HCT116 (cell line): ENCODE measurements at regions not wholly inside any gene's neighbourhood (a gene's known extent, or its start where the extent isn't known, plus 50 kb on each side); places are given as distances from the start of the nearest gene placed in this dataset.

Source experiments
- ATAC-seq: fragments of 200-7000 bp; cut with Tn5 transposase; 2 replicates; pipeline ENCODE4 v1.9.1; 2020; ENCODE audit warnings: mild to moderate bottlenecking, moderate library complexity
- BruUV-seq: library from RNA; stranded (reverse); fragments of 400-500 nt; replicated peaks from 2 replicates; lab custom pipeline; 2021; lab: Mats Ljungman, UMichigan
- CTCF ChIA-PET: fragments of 300-600 bp; sonication (Branson Sonifier 250); formaldehyde crosslinking; loops from one replicate; lab custom pipeline; 2021; ENCODE audit warnings: antibody characterized with exemption; lab: Charles Lee
- POLR2A ChIA-PET: fragments of 300-600, 350-600 bp; sonication (Branson Sonifier 250); formaldehyde crosslinking; loops from one replicate; lab custom pipeline; 2021; ENCODE audit warnings: antibody characterized with exemption; lab: Charles Lee
- RAD21 ChIA-PET, 2 experiments: fragments of 300-600 bp; sonication (Branson Sonifier 250); formaldehyde crosslinking; loops; one replicate each; lab custom pipeline; 2023; ENCODE audit warnings: low total read pairs in 2 of 2; ENCODE audit not compliant: uncharacterized antibody in 2 of 2, unreplicated experiment in 2 of 2, low non-redundant PET in 1 of 2; lab: Charles Lee
- DNase-seq: peaks from one replicate; pipeline ENCODE4 v3.0.0-alpha.2; 2010; ENCODE audit warnings: low read depth, low spot score
- H2AFZ ChIP-seq: fragments of 200-600 bp; shearing (Covaris generic), sonication (generic); 2 replicates; pipeline ENCODE4 v1.6.1; 2017; ENCODE audit warnings: low read depth, mixed run types, mixed read lengths, antibody characterized with exemption, low read length; ENCODE audit not compliant: poor library complexity, severe bottlenecking
- H3K27ac ChIP-seq: 2 replicates; pipeline ENCODE4 v1.5.1; 2012; ENCODE audit warnings: low read depth, low read length
- H3K27me3 ChIP-seq: fragments of 200-600 bp; sonication (generic); 2 replicates; pipeline ENCODE4 v1.6.1; 2016; ENCODE audit warnings: mixed run types, low read length, mixed read lengths; ENCODE audit not compliant: insufficient read depth
- H3K36me3 ChIP-seq, 2 experiments: fragments of 200-500 bp in 1 of 2; fragments of 200-600 bp in 1 of 2; sonication (Bioruptor generic) in 1 of 2; sonication (generic) in 1 of 2; 2 replicates each; pipeline versions ENCODE4 v1.5.1 to v1.6.1; 2014 to 2016; ENCODE audit warnings: low read length in 2 of 2, inconsistent platforms in 1 of 2, mixed read lengths in 1 of 2, mixed run types in 1 of 2; ENCODE audit not compliant: insufficient read depth in 2 of 2, control insufficient read depth in 1 of 2
- H3K4me1 ChIP-seq, 2 experiments: fragments of 200-600 bp in 1 of 2; sonication (generic) in 1 of 2; 2 replicates each; pipeline versions ENCODE4 v1.5.1 to v1.6.1; 2012 to 2017; ENCODE audit warnings: low read length in 2 of 2, inconsistent platforms in 1 of 2, mild to moderate bottlenecking in 1 of 2, mixed read lengths in 1 of 2, mixed run types in 1 of 2, moderate library complexity in 1 of 2; ENCODE audit not compliant: insufficient read depth in 2 of 2, control insufficient read depth in 1 of 2
- H3K4me2 ChIP-seq: fragments of 200-600 bp; sonication (generic); 2 replicates; pipeline ENCODE4 v1.6.1; 2017; ENCODE audit warnings: mixed run types, low read length, mixed read lengths
- H3K4me3 ChIP-seq, 2 experiments: fragments of 200-600 bp in 1 of 2; sonication (generic) in 1 of 2; replicated peaks in 1 of 2; 2 replicates each; pipeline ENCODE4 v1.5.1; 2011 to 2016; ENCODE audit warnings: low read length in 2 of 2, control low read depth in 1 of 2, low read depth in 1 of 2, mild to moderate bottlenecking in 1 of 2, mixed read lengths in 1 of 2, mixed run types in 1 of 2
- H3K79me2 ChIP-seq: fragments of 200-600 bp; sonication (generic); 2 replicates; pipeline ENCODE4 v1.6.1; 2017; ENCODE audit warnings: mild to moderate bottlenecking, mixed run types, low read length, moderate library complexity, mixed read lengths; ENCODE audit not compliant: insufficient read depth
- H3K9ac ChIP-seq: fragments of 200-600 bp; sonication (generic); 2 replicates; pipeline ENCODE4 v1.6.1; 2016; ENCODE audit warnings: low read length, mixed read lengths
- H3K9me2 ChIP-seq: fragments of 200-600 bp; sonication (generic), shearing (Covaris generic); 2 replicates; pipeline ENCODE4 v1.6.1; 2017; ENCODE audit warnings: mixed run types, mild to moderate bottlenecking, moderate library complexity; ENCODE audit not compliant: insufficient read depth
- H3K9me3 ChIP-seq, 2 experiments: fragments of 200-500 bp in 1 of 2; fragments of 200-600 bp in 1 of 2; sonication (Bioruptor generic) in 1 of 2; sonication (generic) in 1 of 2; 2 replicates each; pipeline ENCODE4 v1.6.1; 2014 to 2017; ENCODE audit warnings: low read length in 2 of 2, mixed read lengths in 2 of 2, inconsistent platforms in 1 of 2, low read depth in 1 of 2, mild to moderate bottlenecking in 1 of 2, mixed run types in 1 of 2, moderate library complexity in 1 of 2; ENCODE audit not compliant: control insufficient read depth in 1 of 2, insufficient read depth in 1 of 2
- H4K20me1 ChIP-seq: fragments of 200-600 bp; sonication (generic), shearing (Covaris generic); 2 replicates; pipeline ENCODE4 v1.6.1; 2017; ENCODE audit warnings: mixed run types, mild to moderate bottlenecking, moderate library complexity; ENCODE audit not compliant: insufficient read depth
- CTCF ChIP-seq, 3 experiments: fragments of 200-600 bp in 1 of 3; sonication (generic) in 1 of 3; IDR thresholded peaks in 2 of 3; conservative IDR thresholded peaks in 1 of 3; 2 replicates each; pipeline ENCODE4 v1.5.1; 2012 to 2017; ENCODE audit warnings: low read depth in 2 of 3, low read length in 2 of 3, antibody characterized with exemption in 1 of 3, borderline replicate concordance in 1 of 3, control low read depth in 1 of 3, mild to moderate bottlenecking in 1 of 3, mixed read lengths in 1 of 3, mixed run types in 1 of 3, moderate library complexity in 1 of 3; ENCODE audit not compliant: insufficient read depth in 1 of 3
- EGR1 ChIP-seq: IDR thresholded peaks from 2 replicates; pipeline ENCODE4 v1.6.1; 2012; ENCODE audit warnings: low read depth
- ELF1 ChIP-seq: IDR thresholded peaks from 2 replicates; pipeline ENCODE4 v1.6.1; 2012; ENCODE audit warnings: low read depth, borderline replicate concordance
- EZH2 ChIP-seq: fragments of 200-600 bp; sonication (generic); IDR thresholded peaks from 2 replicates; pipeline ENCODE4 v1.6.1; 2017; ENCODE audit warnings: antibody characterized with exemption, mixed run types
- EZH2phosphoT487 ChIP-seq: fragments of 200-600 bp; IDR thresholded peaks from 2 replicates; pipeline ENCODE4 v1.6.1; 2018; ENCODE audit warnings: antibody characterized with exemption, borderline replicate concordance
- FOSL1 ChIP-seq: IDR thresholded peaks from 2 replicates; pipeline ENCODE4 v1.6.1; 2012; ENCODE audit warnings: low read depth
- JUND ChIP-seq: IDR thresholded peaks from 2 replicates; pipeline ENCODE4 v1.6.1; 2012
- RAD21 ChIP-seq: IDR thresholded peaks from 2 replicates; pipeline ENCODE4 v1.6.1; 2012; ENCODE audit warnings: low read depth, mild to moderate bottlenecking
- SIN3A ChIP-seq: IDR thresholded peaks from 2 replicates; pipeline ENCODE4 v1.6.1; 2012; ENCODE audit warnings: low read depth
- SP1 ChIP-seq: IDR thresholded peaks from 2 replicates; pipeline ENCODE4 v1.6.1; 2012; ENCODE audit warnings: low read depth
- TCF7L2 ChIP-seq: IDR thresholded peaks from 2 replicates; pipeline ENCODE4 v1.7.0; 2011; ENCODE audit warnings: borderline replicate concordance, inconsistent platforms; ENCODE audit not compliant: insufficient read depth, insufficient read length; ENCODE audit errors: extremely low read depth
- YY1 ChIP-seq: IDR thresholded peaks from 2 replicates; pipeline ENCODE4 v1.6.1; 2011; ENCODE audit warnings: low read length, low read depth, moderate library complexity, mild to moderate bottlenecking; ENCODE audit not compliant: insufficient replicate concordance; ENCODE audit errors: extremely low read depth
- ZNF274 ChIP-seq: fragments of 200-500 bp; sonication (Bioruptor generic); IDR thresholded peaks from 2 replicates; pipeline ENCODE4 v1.6.1; 2014; ENCODE audit warnings: mild to moderate bottlenecking, low read depth, low read length, inconsistent platforms
- intact Hi-C: fragments of 100-400 bp; cut with micrococcal nuclease; formaldehyde crosslinking; loops from 2 replicates; pipeline ENCODE4 v1.10.0; 2022
- TF ChIP-seq, protein P1 (sequence below): IDR thresholded peaks from 2 replicates; pipeline ENCODE4 v1.6.1; 2012

DNA sequence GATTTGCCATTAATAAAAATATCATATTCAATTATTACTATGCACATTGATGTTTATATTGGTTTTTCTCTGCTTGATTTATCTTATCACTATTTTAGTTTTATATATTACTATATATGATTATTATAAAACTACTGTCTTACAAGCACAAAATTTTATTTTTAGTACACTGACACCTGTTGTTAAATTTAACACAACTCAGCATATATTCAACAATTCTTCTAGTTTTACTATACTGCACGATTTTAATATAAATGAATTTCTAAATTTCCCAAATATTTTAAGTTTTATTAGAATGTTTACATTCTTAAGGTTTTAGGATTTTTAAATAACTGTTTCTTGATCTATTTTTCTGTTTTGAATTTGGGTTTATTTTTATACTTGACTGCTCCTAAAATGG lies 889.8 kb upstream of the GJE1 start:
- no peak overlapping the region for H3K4me2 ChIP-seq
- intact Hi-C loops: no loop called here
- no peaks in the 10 kb centered on the region for H4K20me1 ChIP-seq
- H3K27me3 ChIP-seq: no peaks in the 10 kb centered on the region
- POLR2A ChIA-PET: no interaction called here
- no peaks in the 10 kb centered on the region for H3K79me2 ChIP-seq
- no peak overlapping the region for H2AFZ ChIP-seq
- RAD21 ChIA-PET: no interaction called here
- no peak overlapping the region for H3K9ac ChIP-seq
- H3K9me3 ChIP-seq: no peaks in the 10 kb centered on the region
- no peaks in the 10 kb centered on the region for H3K4me1 ChIP-seq
- H3K9me2 ChIP-seq: no peaks in the 10 kb centered on the region
- CTCF ChIA-PET: no interaction called here
- DNase-seq (no peak), ATAC-seq (no peak)
- TF ChIP-seq YY1 (no peak), FOSL1 (no peak), EZH2phosphoT487 (no peak), CTCF (IDR thresholded peaks at IDR 0.05 in 2 of 3, conservative IDR thresholded peaks at IDR 0.05 in 1 of 3; ENCODE audit: borderline replicate concordance in 1 of 3, insufficient read depth in 1 of 3, low read depth in 2 of 3, low read length in 2 of 3) (no peak), EZH2 (no peak), TCF7L2 (no peak), SIN3A (no peak), RAD21 (no peak), JUND (no peak), ELF1 (no peak), ZNF274 (no peak), SP1 (no peak), EGR1 (no peak)
- TF ChIP-seq, protein P1, sequence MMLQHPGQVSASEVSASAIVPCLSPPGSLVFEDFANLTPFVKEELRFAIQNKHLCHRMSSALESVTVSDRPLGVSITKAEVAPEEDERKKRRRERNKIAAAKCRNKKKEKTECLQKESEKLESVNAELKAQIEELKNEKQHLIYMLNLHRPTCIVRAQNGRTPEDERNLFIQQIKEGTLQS: no peak
- no peak overlapping the region for H3K27ac ChIP-seq
- no peak overlapping the region for H3K4me3 ChIP-seq
- no peaks in the 10 kb centered on the region for H3K36me3 ChIP-seq
- no TSS peak for BruUV-seq
